HepG2 (cell line): ENCODE measurements at regions not wholly inside any gene's neighbourhood (a gene's known extent, or its start where the extent isn't known, plus 50 kb on each side); places are given as distances from the start of the nearest gene placed in this dataset.
A peak's percentile ranks its signal among the peaks of the same experiment; 100 is the strongest.

Experiments used
- ATAC-seq: fragments of 200-7000 bp; cut with Tn5 transposase; 3 replicates; pipeline ENCODE4 v1.9.1; 2020; ENCODE audit warnings: mild to moderate bottlenecking, moderate library complexity
- BruUV-seq: library from RNA; stranded (reverse); fragments of 400-500 nt; replicated peaks from 2 replicates; lab custom pipeline; 2021; lab: Mats Ljungman, UMichigan
- CTCF ChIA-PET: fragments of 300-600 bp; formaldehyde crosslinking; extraction: SDS; loops from one replicate; lab custom pipeline; 2021; ENCODE audit warnings: low total read pairs, inconsistent platforms, low intra/inter-chr PET ratio; lab: Yijun Ruan, JAX
- POLR2A ChIA-PET: fragments of 350-600 bp; sonication (Branson Sonifier 250); formaldehyde crosslinking; loops from one replicate; lab custom pipeline; 2020; ENCODE audit warnings: antibody characterized with exemption, inconsistent platforms; lab: Yijun Ruan, JAX
- DNase-seq: peaks from one replicate; pipeline ENCODE4 v3.0.0-alpha.2; 2015; ENCODE audit warnings: low spot score
- FAIRE-seq: peaks from 3 replicates; lab custom pipeline; 2011; peaks lifted over from hg19 to GRCh38; lab: Jason Lieb, UNC
- H2AFZ ChIP-seq: one replicate; pipeline ENCODE4 v1.6.1; 2011; ENCODE audit warnings: low read length, inconsistent platforms
- H3K27ac ChIP-seq: fragments of 300-600 bp; 3 replicates; pipeline ENCODE4 v1.8.0; 2011; ENCODE audit warnings: mixed run types, mild to moderate bottlenecking, mixed read lengths, low read length, inconsistent platforms; ENCODE audit not compliant: insufficient read depth; ENCODE audit errors: extremely low read length
- H3K27me3 ChIP-seq, 2 experiments: fragments of 200-600 bp in 1 of 2; 2 replicates in 1 of 2; 3 replicates in 1 of 2; pipeline versions ENCODE4 v1.6.0 to v1.8.0; 2011; ENCODE audit warnings: low read length in 2 of 2, mild to moderate bottlenecking in 2 of 2, moderate library complexity in 2 of 2, inconsistent platforms in 1 of 2; ENCODE audit not compliant: insufficient read depth in 2 of 2, control insufficient read depth in 1 of 2
- H3K36me3 ChIP-seq, 2 experiments: fragments of 200-600 bp in 1 of 2; replicated peaks in 1 of 2; 2 replicates in 1 of 2; 3 replicates in 1 of 2; pipeline versions ENCODE4 v1.5.1 to v1.8.0; 2011; ENCODE audit warnings: low read length in 2 of 2, inconsistent platforms in 1 of 2; ENCODE audit not compliant: insufficient read depth in 2 of 2, control insufficient read depth in 1 of 2
- H3K4me1 ChIP-seq: 2 replicates; pipeline ENCODE4 v1.5.1; 2012; ENCODE audit warnings: low read length, inconsistent platforms; ENCODE audit not compliant: insufficient read depth
- H3K4me2 ChIP-seq: 2 replicates; pipeline ENCODE4 v1.6.0; 2011; ENCODE audit warnings: low read depth, low read length, inconsistent platforms
- H3K4me3 ChIP-seq, 3 experiments: fragments of 200-600 bp in 1 of 3; sonication (generic), shearing (Covaris generic) in 1 of 3; replicated peaks in 1 of 3; 2 replicates each; pipeline ENCODE4 v1.5.1; 2011 to 2016; ENCODE audit warnings: low read length in 3 of 3, inconsistent platforms in 2 of 3, low read depth in 2 of 3, mild to moderate bottlenecking in 2 of 3, control low read depth in 1 of 3, mixed read lengths in 1 of 3; ENCODE audit not compliant: insufficient read depth in 1 of 3
- H3K79me2 ChIP-seq: one replicate; pipeline ENCODE4 v1.6.1; 2011; ENCODE audit warnings: low read length, inconsistent platforms; ENCODE audit not compliant: insufficient read depth
- H3K9ac ChIP-seq: 2 replicates; pipeline ENCODE4 v1.6.0; 2011; ENCODE audit warnings: mild to moderate bottlenecking, low read depth, low read length, inconsistent platforms; ENCODE audit not compliant: insufficient read depth
- H3K9me3 ChIP-seq: 2 replicates; pipeline ENCODE4 v1.5.1; 2012; ENCODE audit warnings: mild to moderate bottlenecking, low read length
- H4K20me1 ChIP-seq: 2 replicates; pipeline ENCODE4 v1.6.0; 2011; ENCODE audit warnings: inconsistent platforms, mild to moderate bottlenecking, low read length, moderate library complexity; ENCODE audit not compliant: insufficient read depth
- ARNT ChIP-seq: fragments of 450-650 bp; IDR thresholded peaks from 2 replicates; pipeline ENCODE4 v1.6.1; 2017
- E2F1 ChIP-seq: sonication (generic); formaldehyde crosslinking; IDR thresholded peaks from 2 replicates; pipeline ENCODE4 v1.5.0; 2020; ENCODE audit warnings: missing genetic modification reagents
- JARID2 ChIP-seq: sonication (generic); formaldehyde crosslinking; IDR thresholded peaks from 2 replicates; pipeline ENCODE4 v1.8.1; 2023; ENCODE audit warnings: missing genetic modification reagents, inconsistent platforms; ENCODE audit not compliant: insufficient replicate concordance
- TARDBP ChIP-seq: sonication (generic); formaldehyde crosslinking; IDR thresholded peaks from 2 replicates; pipeline ENCODE4 v1.8.0; 2022; ENCODE audit warnings: mild to moderate bottlenecking, missing genetic modification reagents
- YEATS2 ChIP-seq: sonication (generic); formaldehyde crosslinking; IDR thresholded peaks from 2 replicates; pipeline ENCODE4 v1.4.0; 2020; ENCODE audit warnings: missing genetic modification reagents, borderline replicate concordance
- ZBTB8A ChIP-seq: sonication (generic); formaldehyde crosslinking; IDR thresholded peaks from 2 replicates; pipeline ENCODE4 v1.4.0; 2020; ENCODE audit warnings: mild to moderate bottlenecking, low read depth, missing genetic modification reagents, borderline replicate concordance
- ZNF331 ChIP-seq: sonication (generic); formaldehyde crosslinking; IDR thresholded peaks from 2 replicates; pipeline ENCODE4 v1.4.0; 2020; ENCODE audit warnings: missing genetic modification reagents
- ZNF639 ChIP-seq: conservative IDR thresholded peaks from 2 replicates; pipeline ENCODE4 v1.6.1; 2018; ENCODE audit warnings: missing genetic modification reagents
- ZNF768 ChIP-seq: sonication (generic); formaldehyde crosslinking; IDR thresholded peaks from 2 replicates; pipeline ENCODE4 v1.4.0; 2020; ENCODE audit warnings: missing genetic modification reagents
- WGBS: methylation state at CpG from one replicate; pipeline ENCODE4 v1.1.6; 2017; ENCODE audit warnings: low lambda C conversion rate; 5-methylcytosine and 5-hydroxymethylcytosine counted together
- in situ Hi-C: cut with HindIII; loops from 2 replicates; pipeline ENCODE4 v1.10.0; 2017; ENCODE audit warnings: low pct_unique_long_range_greater_than_20kb; ENCODE audit not compliant: extremely low pct_ligation_motif_present
- intact Hi-C: fragments of 100-400 bp; cut with micrococcal nuclease; formaldehyde crosslinking; loops from one replicate; pipeline ENCODE4 v1.10.0; 2022; ENCODE audit not compliant: unreplicated experiment

GRCh38 chr20:23299673-23300050 lies 50.9 kb upstream of the NXT1 start:
- Histone ChIP-seq H3K4me2 (no peak overlapping the region), H4K20me1 (no peaks in the 10 kb centered on the region), H2AFZ (no peak overlapping the region), H3K4me1 (no peaks in the 10 kb centered on the region), H3K9me3 (no peaks in the 10 kb centered on the region), H3K27me3 (no peaks in the 10 kb centered on the region; a peak in 1 of 5 replicates), H3K4me3 (no peak overlapping the region), H3K9ac (no peak overlapping the region), H3K27ac (no peak overlapping the region), H3K79me2 (no peaks in the 10 kb centered on the region), H3K36me3 (no peaks in the 10 kb centered on the region)
- intact Hi-C loops (no loop called here), in situ Hi-C loops (no loop called here)
- 65% methylated on average over 7 of the region's 7 CpGs for WGBS
- BruUV-seq: no TSS peak
- POLR2A ChIA-PET: no interaction called here
- no peak for TF ChIP-seq ZBTB8A
- no peak for TF ChIP-seq TARDBP (CRISPR knock-in tag)
- TF ChIP-seq ZNF639 (CRISPR knock-in tag): no peak
- TF ChIP-seq ZNF331 (CRISPR knock-in tag): peak; percentile 65; the same call in 1 of the 2 replicates
- no peak for TF ChIP-seq JARID2 (CRISPR knock-in tag)
- TF ChIP-seq ARNT: no peak
- TF ChIP-seq YEATS2 (CRISPR knock-in tag): no peak
- DNase-seq (no peak), FAIRE-seq (no peak), ATAC-seq (no peak)
- CTCF ChIA-PET: no interaction called here

GRCh38 chr20:23298926-23299672 lies 51.5 kb upstream of the NXT1 start:
- Histone ChIP-seq H3K4me3 (no peak overlapping the region), H2AFZ (no peak overlapping the region), H3K4me1 (no peaks in the 10 kb centered on the region), H3K27me3 (no peaks in the 10 kb centered on the region; a peak in 1 of 5 replicates), H3K27ac (no peak overlapping the region), H4K20me1 (no peaks in the 10 kb centered on the region), H3K79me2 (no peaks in the 10 kb centered on the region), H3K4me2 (no peak overlapping the region), H3K9ac (no peak overlapping the region), H3K36me3 (no peaks in the 10 kb centered on the region), H3K9me3 (no peaks in the 10 kb centered on the region)
- intact Hi-C loops (no loop called here), in situ Hi-C loops (no loop called here)
- ATAC-seq (no peak), FAIRE-seq (no peak), DNase-seq (no peak)
- BruUV-seq: no TSS peak
- WGBS: 56% methylated on average over 6 of the region's 6 CpGs
- ChIA-PET POLR2A (no interaction called here), CTCF (no interaction called here)
- TF ChIP-seq ZNF768 (CRISPR knock-in tag) (peak; percentile 17; the same call in 1 of the 2 replicates), E2F1 (no peak)
